NCI-H2227 (cell line): ENCODE measurements at regions not wholly inside any gene's neighbourhood (a gene's known extent, or its start where the extent isn't known, plus 50 kb on each side); places are given as distances from the start of the nearest gene placed in this dataset.
"Not testable (repeated sequence)": the region's sequence is repeated elsewhere in the genome, so short reads cannot be mapped to it uniquely, and the experiment has no call there.

ENCODE experiments used
- DNase-seq: peaks from one replicate; lab custom pipeline; 2025; ENCODE audit not compliant: unreplicated experiment; lab: John Stamatoyannopoulos, UW

DNA sequence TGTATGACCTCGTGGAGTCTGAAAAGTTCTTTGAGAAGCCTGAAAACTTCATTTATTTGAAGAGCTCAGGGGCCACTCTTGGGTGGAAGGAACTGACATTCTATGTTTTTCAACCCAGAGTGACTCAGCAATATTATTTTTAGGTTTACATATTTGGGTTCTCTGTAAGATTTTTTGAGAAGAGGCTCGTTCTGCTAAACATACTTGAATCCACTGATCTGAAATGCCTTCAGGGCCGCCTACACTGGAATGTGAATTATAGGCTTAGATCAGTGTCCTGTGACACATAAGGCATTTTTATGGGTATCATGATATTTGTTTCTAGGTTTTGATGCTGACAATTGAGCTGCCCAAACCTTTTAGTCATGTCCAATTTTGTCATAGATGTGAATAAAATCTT lies 86.2 kb downstream of the PSAT1 start:
- DNase-seq, result no peak

DNA sequence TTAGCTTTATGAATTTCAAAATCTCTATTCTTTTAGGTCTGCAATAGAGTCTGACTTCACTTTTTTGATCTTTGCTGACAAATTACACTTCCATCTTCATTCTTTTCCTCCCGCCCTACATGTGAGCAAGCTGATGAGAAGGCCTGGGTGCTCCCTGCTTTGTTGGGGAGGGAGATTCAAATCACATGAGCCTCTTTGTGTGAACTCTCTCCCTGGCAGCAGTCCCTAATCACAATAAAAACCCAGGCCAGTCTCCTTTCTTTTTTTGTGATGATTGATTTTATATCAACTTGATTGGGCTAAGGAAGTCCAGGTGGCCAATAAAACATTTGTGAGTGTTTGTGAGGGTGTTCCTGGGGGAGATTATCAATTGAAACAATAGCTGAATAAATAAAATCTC lies 89.4 kb downstream of the PSAT1 start:
- no peak for DNase-seq

DNA sequence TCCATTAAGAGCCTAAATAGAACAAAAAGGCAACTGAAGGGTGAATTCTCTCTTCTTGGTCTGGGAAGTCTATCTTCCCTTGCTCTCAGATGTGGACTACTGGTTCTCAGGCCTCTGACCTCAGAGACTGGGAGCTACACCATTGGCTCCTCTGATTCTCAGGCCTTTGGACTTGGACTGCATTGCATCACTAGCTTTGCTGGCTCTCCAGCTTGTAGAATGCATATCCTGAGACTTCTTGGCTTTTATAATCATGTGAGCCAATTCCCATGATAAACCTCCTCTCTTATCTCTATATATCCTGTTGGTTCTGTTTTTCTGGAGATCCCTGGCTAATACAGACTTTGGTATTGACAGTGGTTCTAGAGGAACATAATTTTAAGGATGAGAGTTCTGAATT lies 89.8 kb downstream of the PSAT1 start:
- DNase-seq, result no peak

DNA sequence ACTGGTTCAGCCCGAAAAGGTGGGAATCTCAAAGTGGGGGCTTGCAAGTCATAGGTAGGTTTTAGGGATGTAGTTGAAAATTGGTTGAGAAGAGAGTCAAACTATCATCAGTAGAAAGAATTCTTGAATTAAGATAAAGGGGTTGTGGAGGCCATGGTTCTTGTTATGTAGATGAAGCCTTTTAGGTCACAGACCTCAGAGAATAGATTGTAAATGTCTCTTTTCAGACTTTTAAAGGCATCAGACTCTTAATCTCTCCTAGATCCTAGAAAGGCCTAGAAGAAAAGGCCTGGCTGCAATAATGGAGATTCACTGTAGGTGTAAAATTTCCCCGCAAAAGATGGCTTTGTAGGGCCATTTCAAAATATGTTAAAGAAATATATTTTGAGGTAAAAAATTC lies 96.4 kb downstream of the PSAT1 start:
- no peak for DNase-seq

DNA sequence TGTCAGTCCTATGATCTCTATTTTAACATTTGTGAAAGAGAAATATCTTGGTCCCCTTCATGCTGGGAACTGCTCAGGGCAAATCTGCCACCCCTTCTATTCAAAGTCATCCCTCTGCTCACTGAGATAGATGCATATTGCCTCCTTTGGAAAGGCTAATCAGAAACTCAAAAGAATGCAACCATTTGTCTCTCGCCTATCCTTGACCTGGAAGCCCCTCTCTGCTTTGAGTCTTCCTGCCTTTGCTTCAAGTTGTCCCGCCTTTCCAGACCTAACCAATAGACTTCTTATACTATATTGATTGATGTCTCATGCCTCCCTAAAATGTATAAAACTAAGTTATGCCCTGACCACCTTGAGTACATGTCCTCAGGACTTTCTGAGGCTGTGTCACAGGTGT lies 97.0 kb downstream of the PSAT1 start:
- no peak for DNase-seq

DNA sequence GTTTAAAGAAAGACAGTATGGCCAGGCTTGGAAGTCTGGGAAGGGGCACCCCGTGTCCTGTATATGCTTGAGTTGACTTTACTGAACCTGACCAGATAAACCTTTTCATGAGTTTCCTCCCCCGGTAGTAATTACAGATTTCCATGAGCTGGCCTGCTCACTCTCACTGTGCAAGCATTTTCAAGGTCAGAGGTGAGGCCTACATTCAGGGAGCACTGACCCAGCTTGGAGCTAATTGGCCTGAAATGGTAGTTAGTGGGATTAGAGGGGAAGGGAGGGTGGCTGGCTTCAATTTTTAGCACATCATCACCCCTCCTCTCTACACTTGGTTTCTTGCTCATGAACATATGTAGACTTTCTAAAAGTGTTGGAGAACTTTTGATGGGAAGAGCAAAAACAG lies 99.2 kb downstream of the PSAT1 start:
- no peak for DNase-seq

DNA sequence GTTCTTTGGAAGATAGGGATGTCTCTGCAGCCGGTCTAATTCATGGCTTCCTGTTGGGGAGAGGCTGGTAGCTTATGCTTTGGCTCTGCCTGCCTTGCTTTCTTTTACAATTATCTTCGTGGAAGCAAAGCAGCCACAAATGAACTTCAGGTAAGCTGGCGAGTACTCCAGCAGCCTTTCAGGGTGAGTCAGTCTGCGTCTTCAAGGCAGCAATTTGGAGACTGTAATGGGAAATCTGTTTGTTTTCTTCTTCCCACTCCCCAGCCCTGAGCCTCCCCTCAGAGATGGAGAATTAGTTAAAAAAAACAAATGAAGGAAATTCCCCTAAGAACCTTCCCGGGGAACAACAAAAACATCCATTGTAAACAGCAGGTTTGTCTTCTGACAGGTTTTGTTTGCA lies 100.1 kb downstream of the PSAT1 start:
- no peak for DNase-seq

DNA sequence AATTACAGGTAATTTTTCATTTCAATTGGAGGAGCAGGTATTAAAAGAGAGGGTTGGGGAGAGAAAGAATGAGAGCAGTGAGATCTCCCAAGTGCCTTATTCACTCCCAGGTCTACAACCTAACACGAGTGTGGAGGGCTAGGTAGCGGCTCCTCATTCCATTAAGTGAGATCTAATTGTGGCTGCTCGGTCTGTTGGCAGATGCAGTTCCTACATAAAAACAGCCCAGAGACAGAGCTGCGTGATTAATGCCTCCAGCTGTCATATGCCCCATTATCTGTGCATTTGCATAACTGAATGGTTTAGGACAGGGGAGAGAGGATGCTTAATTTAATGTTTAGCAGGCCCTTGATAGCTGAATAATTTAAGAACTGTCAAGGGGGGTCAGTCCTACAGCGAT lies 100.5 kb downstream of the PSAT1 start:
- DNase-seq, result peak; percentile 38

DNA sequence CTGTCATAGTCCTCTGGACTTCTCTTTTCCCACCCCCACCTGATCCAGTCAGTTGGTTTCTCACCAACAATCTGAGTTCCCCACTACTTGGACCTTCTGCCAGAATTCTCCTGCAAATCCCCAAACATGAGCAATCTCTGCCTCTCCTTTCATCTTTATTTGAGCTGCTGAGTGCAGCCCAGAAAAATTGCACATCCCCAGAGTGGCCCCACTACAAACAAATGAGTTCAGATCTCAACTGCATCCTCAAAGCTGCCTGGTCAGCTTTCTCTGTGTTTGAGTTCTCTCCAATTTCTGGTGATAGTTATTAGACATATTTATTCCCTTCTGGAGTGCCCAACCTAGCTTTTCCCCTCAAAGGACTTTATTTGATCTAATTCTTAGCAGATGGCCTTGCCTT lies 102.2 kb downstream of the PSAT1 start:
- DNase-seq, result no peak

DNA sequence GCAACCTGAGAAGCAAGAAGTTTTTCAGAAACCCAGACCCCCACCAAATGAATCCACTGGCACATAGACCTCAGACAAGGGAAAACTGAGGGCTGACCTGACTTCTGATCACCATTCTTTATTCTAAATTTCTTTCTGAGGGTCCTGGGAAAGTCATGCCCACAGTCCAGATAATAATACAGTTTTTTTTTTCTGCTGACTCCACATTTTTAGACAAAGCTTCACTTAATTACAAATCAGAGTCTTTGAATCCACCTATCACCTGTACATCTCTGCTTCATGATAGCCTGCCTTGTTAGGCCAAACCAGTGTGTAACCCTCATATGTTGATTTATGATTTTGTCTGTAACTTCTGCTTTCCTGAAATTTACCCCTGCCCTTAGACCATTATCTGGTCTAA lies 103.6 kb downstream of the PSAT1 start:
- no peak for DNase-seq

DNA sequence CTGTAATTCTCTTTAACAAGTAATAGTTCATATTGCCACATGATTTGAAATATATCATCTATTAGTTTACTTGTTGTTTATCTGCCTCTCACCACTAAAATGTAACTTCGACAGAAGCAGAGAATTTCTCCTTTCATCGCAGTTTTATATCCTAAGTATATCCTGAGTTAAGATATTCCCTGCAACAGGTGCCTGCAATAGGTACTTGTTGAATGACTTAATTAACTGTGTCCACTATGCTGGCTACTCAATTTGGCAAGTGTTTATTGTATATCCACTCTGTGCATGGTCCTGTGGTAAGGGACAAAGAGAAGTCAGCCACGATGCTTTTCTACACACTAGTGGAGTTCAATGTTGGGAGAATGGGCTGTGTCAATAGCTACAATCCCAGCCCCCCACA lies 108.5 kb downstream of the PSAT1 start:
- no peak for DNase-seq

DNA sequence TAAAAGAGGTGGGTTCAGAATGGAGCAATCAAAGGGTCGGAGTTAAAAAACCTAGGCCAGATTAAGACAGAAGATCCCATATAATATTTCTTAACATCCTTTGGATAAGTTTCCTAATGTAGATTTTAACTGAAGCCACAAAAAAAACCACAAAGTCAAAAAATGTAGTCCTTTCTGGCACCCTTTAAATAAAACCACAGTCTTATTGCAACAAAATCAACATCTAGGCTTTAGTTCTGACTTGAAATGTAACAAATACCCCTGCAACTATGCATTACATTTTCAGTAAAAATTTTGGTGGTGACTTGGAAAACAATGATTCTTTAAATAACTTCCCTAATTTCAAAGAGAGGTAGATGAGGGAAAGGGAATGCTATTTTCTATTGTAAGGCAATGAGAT lies 109.2 kb downstream of the PSAT1 start:
- DNase-seq, result no peak

DNA sequence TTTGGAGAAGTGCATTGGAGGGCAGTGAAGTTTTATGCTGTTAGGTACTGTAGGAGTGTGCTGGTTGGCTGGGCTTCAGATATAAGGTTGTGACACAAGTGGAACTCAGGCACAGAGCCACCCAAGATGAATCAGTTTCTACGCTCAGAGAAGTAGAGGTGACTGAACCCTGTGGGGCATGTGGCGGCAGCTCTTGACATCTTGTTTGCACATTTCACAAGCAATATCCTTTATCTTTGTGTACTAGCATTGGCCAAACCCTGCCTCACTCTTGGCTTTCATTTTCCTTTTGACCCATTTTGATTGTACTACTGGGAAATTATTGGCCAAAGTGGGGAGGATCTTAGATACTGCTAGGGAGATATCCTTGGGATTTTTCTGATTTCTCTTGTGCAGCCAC lies 110.0 kb downstream of the PSAT1 start:
- no peak for DNase-seq

DNA sequence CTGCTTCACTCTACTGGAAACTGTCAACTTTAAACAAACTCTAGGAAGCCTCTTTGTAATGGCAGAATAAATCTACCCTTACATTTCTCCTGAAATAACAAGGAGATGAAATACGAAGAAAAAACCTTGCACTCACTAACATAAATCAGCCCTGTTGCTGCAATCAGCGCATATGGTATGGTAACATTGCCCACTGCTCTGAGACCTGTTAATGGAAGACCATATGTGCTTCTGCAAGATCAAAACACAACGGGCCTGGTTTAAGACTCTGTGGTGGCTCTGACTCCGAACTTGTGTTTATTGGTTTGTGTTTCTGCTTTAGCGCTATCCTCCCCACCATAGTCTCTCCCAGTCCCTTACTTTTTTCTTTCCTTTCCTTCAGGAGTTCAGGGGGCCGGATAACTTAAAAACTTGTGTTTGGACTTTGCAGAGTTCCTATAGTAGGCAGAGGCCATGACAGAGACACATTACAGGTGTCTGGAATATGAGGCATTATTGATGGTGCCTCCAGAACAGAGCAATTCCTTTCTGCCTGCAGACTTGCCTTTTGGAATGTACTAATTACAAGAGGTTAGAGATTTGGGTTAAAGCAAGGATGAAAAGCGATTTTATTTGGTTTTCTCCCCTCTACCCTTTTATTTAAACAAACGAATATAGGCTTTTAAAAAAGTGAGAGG lies 110.8 kb downstream of the PSAT1 start:
- no peak for DNase-seq

DNA sequence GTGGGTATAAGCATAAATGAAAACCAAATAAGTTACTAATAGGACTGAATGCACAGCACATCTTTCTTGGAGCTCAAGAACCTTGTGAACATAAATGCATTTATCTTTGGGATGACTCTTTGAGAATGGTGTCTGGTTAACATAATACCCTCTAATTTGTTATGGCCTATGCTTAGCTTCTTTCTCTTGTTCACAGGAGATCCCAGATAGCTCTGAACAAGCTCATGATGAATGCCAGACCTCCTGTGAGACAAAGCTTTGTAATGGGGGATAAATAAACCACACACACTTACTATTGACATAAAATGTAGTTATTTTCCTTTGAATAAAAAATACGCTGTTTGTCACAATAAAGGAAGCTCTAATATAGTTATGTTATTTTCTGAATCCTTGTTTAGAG lies 111.5 kb downstream of the PSAT1 start:
- DNase-seq, result no peak

DNA sequence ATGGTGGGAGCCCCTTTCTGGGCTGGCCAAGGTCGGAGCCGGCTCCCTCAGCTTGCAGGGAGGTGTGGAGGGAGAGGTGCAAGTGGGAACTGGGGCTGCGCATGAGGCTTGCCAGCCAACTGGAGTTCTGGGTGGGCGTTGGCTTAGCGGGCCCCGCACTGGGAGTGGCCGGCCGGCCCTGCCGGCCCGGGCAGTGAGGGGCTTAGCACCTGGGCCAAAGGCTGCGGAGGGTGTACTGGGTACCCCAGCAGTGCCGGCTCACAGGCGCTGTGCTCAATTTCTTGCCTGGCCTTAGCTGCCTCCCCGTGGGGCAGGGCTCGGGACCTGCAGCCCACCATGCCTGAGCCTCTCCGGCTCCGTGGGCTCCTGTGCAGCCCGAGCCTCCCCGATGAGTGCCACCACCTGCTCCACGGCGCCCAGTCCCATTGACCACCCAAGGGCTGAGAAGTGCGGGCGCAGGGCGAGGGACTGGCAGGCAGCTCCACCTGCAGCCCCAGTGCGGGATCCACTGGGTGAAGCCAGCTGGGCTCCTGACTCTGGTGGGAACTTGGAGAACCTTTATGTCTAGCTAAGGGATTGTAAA lies 113.1 kb downstream of the PSAT1 start:
- DNase-seq, result not testable (repeated sequence)

DNA sequence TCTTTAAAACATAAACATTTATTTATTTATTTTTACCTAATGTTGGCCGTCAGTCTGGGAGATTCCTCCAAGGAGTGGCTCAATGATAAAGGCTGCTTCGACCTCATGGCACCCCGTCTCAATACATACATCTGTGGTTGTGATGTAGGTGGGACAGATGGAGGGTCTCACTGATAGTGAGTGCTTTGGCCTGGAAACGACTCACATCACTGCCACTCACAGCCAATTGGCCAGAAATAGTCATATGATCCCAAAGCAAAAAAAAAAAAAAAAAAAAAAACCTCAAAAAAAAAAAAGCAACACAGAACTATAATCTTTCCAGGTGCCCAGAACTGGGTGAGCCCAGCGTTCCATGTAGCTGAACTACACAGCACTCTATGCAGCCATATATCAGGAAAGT lies 125.4 kb downstream of the PSAT1 start:
- no peak for DNase-seq

DNA sequence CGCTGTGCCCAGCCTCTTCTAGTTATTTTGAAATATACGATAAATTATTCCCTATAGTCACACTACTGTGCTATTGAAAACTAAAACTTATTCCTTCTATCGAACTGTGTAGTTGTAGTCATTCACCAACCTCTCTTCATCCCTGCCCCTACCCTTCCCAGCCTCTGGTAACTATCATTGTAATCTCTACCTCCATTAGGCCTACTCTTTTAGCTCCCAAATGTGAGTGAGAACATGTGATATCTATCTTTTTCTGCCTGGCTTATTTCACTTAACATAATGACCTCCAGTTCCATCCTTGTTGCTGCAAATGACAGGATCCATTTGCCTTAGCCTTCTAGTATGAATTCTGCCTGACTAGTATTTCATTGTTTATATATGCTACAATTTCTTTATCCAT lies 127.4 kb downstream of the PSAT1 start:
- DNase-seq, result no peak

DNA sequence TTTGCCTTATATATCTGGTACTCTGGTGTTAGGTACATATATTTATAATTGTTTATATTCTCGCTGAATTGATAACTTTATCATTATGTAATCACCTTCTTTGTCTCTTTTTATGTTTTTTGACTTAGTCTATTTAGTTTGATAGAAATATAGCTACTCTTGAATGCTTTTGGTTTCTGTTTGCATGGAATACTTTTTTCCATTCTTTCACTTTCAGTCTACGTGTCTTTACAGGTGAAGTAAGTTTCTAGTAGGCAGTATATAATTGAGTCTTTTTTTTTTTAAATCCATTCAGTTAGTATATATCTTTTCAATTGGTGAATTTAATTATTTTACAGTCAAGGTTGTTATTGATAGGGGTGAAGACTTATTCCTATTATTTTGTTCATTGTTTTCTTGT lies 131.7 kb downstream of the PSAT1 start:
- no peak for DNase-seq

DNA sequence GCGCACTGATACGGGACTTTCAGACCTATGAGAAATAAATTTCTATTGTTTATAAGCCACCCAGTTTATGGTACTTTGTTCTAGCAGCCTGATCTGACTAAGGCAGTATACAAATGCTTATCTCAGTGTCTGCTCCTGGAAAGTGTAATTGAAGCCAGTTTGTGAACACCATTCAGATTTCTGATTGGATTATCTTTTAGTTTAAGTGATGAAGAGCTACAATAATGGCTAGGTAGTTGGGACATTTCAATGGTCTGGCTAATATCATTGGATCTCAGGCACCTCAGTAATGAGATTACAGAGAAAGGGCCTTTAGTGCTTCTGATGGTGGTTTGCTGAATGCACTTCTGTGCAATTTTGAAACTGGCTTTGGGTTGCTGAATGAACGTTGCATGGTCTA lies 133.5 kb downstream of the PSAT1 start:
- no peak for DNase-seq

DNA sequence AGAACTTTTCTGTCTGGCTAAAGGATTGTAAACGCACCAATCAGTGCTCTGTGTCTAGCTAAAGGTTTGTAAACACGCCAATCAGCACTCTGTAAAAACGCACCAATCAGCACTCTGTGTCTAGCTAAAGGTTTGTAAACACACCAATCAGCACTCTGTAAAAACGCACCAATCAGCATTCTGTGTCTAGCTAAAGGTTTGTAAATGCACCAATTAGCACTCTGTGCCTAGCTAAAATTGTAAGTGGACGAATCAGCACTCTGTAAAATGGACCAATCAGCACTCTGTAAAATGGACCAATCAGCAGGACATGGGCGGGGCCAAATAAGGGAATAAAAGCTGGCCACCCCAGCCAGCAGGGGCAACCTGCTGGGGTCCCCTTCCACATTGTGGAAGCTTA lies 134.1 kb downstream of the PSAT1 start:
- not testable (repeated sequence) for DNase-seq

DNA sequence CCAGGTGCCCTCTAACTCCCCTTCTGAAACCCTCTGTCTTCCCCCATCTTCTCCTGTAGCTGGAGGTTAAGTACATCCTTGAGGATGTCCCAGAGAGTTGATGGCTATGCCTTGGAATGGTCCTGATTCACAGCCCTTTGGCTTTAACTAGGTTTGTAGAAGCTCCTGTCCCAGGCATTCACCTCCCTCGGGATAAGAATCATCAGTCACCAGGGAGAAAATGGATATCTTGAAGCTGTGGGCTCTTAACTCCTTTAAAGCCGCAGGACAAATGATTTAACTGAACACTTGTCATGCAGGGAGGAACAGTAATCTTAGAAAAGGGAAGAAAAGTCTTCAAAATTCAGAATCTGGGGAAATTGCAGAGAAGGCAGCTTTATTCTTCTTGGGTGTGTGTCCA lies 139.9 kb downstream of the PSAT1 start:
- no peak for DNase-seq

DNA sequence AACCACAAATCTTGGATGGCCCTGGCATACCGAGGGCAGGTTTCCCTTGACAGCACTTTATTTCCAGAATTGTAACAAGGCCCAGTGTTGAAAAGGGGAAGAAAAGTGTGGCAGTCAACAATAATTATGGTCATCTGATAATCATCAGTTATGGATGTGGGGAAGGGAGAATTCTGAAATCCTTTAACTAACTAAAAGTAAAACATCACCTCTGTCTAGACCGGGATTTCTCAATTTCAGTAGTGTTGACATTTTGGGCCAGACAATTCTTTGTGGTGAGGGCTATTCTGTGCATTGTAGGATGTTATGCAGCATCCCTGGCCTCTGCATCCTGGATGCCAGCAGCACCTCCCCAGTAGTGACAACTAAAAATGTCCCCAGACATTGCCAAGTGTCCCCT lies 140.4 kb downstream of the PSAT1 start:
- no peak for DNase-seq
